ENCODE measurements at regions not wholly inside any gene's neighbourhood (a gene's known extent, or its start where the extent isn't known, plus 50 kb on each side); places are given as distances from the start of the nearest gene placed in this dataset.

DNA sequence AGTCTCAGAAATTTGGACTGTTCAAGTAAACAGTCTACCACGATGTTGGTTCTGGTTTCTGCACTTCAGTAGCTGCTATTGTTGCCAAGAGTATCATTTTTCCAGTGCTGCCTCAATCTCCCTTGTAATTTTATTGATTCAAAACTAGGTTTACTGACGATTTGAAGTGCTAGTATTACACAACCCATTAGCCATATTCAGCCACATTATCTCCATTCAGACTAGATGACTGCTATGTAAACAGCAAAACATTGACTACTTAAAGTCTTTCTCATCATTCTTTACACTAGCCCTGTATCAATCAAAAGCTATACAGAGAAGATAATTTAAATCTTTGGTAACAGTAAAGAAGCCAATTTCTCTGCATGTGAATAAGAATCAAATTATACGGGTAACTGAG, 102.0 kb upstream of the TSLP start:
- TF ChIP-seq, protein P1, sequence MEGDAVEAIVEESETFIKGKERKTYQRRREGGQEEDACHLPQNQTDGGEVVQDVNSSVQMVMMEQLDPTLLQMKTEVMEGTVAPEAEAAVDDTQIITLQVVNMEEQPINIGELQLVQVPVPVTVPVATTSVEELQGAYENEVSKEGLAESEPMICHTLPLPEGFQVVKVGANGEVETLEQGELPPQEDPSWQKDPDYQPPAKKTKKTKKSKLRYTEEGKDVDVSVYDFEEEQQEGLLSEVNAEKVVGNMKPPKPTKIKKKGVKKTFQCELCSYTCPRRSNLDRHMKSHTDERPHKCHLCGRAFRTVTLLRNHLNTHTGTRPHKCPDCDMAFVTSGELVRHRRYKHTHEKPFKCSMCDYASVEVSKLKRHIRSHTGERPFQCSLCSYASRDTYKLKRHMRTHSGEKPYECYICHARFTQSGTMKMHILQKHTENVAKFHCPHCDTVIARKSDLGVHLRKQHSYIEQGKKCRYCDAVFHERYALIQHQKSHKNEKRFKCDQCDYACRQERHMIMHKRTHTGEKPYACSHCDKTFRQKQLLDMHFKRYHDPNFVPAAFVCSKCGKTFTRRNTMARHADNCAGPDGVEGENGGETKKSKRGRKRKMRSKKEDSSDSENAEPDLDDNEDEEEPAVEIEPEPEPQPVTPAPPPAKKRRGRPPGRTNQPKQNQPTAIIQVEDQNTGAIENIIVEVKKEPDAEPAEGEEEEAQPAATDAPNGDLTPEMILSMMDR (IDR thresholded peaks at IDR 0.05), result no peak
- no peak for TF ChIP-seq POLR2A (IDR thresholded peaks at IDR 0.05)
